Pancreas (tissue), 10 donors: ENCODE measurements at regions not wholly inside any gene's neighbourhood (a gene's known extent, or its start where the extent isn't known, plus 50 kb on each side); places are given as distances from the start of the nearest gene placed in this dataset.

ENCODE experiments used
- ATAC-seq, 4 donors: fragments of 200-7000 bp; cut with Tn5 transposase; one replicate each; pipeline versions ENCODE4 v1.8.0 to v1.9.1; 2020; ENCODE audit warnings: mild to moderate bottlenecking in 4 of 4, moderate library complexity in 4 of 4
- DNase-seq, 6 donors: peaks; one replicate each; pipeline ENCODE4 v3.0.0-alpha.2; 2020
- FAIRE-seq: peaks from 2 replicates; lab custom pipeline; 2012; peaks lifted over from hg19 to GRCh38; lab: Jason Lieb, UNC
- H3K27ac ChIP-seq, 4 donors: fragments of 200-600 bp; sonication (generic); 1 replicate in 3 of 4; 2 replicates in 1 of 4; pipeline versions ENCODE4 v1.5.0 to v1.8.0; 2020
- H3K27me3 ChIP-seq, 4 donors: fragments of 200-600 bp; one replicate each; pipeline ENCODE4 v1.8.0; 2021
- H3K36me3 ChIP-seq, 3 donors: fragments of 200-600 bp; sonication (generic) in 1 of 3; one replicate each; pipeline versions ENCODE4 v1.5.0 to v1.8.0; 2020 to 2021
- H3K4me1 ChIP-seq, 3 donors: fragments of 200-600 bp; one replicate each; pipeline ENCODE4 v1.8.0; 2021
- H3K4me3 ChIP-seq, 4 donors: fragments of 200-600 bp; sonication (generic) in 2 of 4; one replicate each; pipeline versions ENCODE4 v1.5.0 to v1.8.0; 2020 to 2021
- H3K9me3 ChIP-seq, 4 donors: fragments of 200-600 bp; one replicate each; pipeline ENCODE4 v1.8.0; 2021
- WGBS, 2 donors: extraction: QIAGEN DNeasy Blood & Tissue Kit; methylation state at CpG; one replicate each; pipeline ENCODE4 v1.1.7; 2013; 5-methylcytosine and 5-hydroxymethylcytosine counted together
- intact Hi-C, 3 donors: fragments of 100-400 bp; cut with DNase I; formaldehyde crosslinking; loops; one replicate each; pipeline versions ENCODE4 v1.11.1 to v1.14.2; 2022
- TF ChIP-seq, protein P1 (sequence below), 4 donors: fragments of 200-600 bp; sonication (generic) in 3 of 4; IDR thresholded peaks; one replicate each; pipeline versions ENCODE4 v1.5.0 to v1.8.0; 2021; ENCODE audit warnings: antibody characterized with exemption in 4 of 4
- donor health status: healthy with polysubstance abuse.
- donor health status: DM: no; HTN: no; CAD: no; lungs with moderate emphysema.
- donor health status: DM: no; HTN: no; CAD: no.
- donor health status: control.
- donor health status: control.
- donor health status: Bipolar disorder and iron deficiency.
- donor health status: DM: yes; HTN: yes; CAD: no.
- donor health status: DM: no; HTN: no; CAD: no.
- donor health status: DM: no; HTN: no; CAD: no.
- donor health status: DM: yes; HTN: yes; CAD: no.

DNA sequence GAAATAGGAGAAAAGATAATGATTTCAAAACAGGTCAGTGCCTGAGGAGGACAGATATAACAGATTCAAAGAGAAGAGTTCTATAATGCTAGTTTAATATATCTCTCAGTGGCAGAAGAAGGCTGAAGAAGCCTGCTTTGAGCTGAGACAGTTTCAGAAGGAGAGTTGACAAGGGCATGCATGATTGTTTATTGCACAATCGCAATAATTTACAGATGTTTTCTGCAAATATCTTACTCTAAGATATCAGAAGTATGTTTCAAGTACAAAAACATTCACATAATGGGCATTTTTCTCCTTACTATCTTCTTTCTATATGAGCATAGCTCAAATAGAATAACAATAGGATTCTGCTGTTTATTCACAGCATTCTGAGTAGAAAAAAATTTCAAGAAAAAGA, 557.7 kb upstream of the NRSN1 start:
- intact Hi-C loops: no loop called here
- no peaks in the 10 kb centered on the region for H3K9me3 ChIP-seq
- no peaks in the 10 kb centered on the region for H3K36me3 ChIP-seq
- ATAC-seq: no peak
- TF ChIP-seq, protein P1, sequence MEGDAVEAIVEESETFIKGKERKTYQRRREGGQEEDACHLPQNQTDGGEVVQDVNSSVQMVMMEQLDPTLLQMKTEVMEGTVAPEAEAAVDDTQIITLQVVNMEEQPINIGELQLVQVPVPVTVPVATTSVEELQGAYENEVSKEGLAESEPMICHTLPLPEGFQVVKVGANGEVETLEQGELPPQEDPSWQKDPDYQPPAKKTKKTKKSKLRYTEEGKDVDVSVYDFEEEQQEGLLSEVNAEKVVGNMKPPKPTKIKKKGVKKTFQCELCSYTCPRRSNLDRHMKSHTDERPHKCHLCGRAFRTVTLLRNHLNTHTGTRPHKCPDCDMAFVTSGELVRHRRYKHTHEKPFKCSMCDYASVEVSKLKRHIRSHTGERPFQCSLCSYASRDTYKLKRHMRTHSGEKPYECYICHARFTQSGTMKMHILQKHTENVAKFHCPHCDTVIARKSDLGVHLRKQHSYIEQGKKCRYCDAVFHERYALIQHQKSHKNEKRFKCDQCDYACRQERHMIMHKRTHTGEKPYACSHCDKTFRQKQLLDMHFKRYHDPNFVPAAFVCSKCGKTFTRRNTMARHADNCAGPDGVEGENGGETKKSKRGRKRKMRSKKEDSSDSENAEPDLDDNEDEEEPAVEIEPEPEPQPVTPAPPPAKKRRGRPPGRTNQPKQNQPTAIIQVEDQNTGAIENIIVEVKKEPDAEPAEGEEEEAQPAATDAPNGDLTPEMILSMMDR (IDR thresholded peaks at IDR 0.05): no peak
- H3K27me3 ChIP-seq: no peaks in the 10 kb centered on the region
- H3K4me3 ChIP-seq: no peak overlapping the region
- WGBS, 2 donors: 54 to 57% methylated on average over 1 of the region's 1 CpG
- no peak for DNase-seq
- no peak for FAIRE-seq
- no peak overlapping the region for H3K27ac ChIP-seq
- H3K4me1 ChIP-seq: no peaks in the 10 kb centered on the region

DNA sequence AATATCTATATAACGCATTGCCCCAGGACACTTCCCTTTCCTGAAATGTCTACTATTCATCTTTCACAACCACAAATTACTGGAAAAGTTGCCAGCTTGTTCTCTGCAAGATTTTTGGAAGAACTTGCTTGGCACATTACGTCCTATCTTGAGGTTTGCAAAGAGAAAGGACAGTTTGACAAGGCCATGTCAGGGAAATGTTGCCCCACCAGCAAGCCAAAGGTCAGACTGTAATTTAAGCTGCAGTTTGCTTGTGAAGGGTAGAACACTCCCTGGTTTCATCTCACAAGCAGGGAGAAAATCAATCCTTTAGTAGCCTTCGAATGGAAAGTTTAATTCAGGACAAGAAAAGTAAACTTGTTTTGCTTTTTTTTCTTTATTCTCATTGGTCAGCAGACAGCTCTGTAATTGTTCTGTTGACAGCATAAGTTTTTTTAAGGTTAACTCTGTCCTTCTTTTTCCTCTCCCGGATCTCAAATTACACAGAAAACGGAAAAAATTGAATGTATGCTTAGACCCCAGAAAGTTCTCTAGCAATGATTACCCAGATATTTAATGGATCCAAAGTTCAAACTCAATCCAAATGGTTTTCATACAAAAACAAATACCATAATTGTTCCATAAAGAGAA, 541.8 kb upstream of the NRSN1 start:
- DNase-seq (no peak), ATAC-seq (peak in 1 of 4 donors; percentile 22), FAIRE-seq (no peak)
- H3K27me3 ChIP-seq: no peaks in the 10 kb centered on the region
- H3K9me3 ChIP-seq: no peaks in the 10 kb centered on the region
- no peak overlapping the region for H3K27ac ChIP-seq
- intact Hi-C loops: no loop called here
- H3K4me3 ChIP-seq: no peak overlapping the region
- no peaks in the 10 kb centered on the region for H3K4me1 ChIP-seq
- TF ChIP-seq, protein P1 (IDR thresholded peaks at IDR 0.05): no peak
- 20 to 25% methylated on average over 5 of the region's 5 CpGs for WGBS, 2 donors
- H3K36me3 ChIP-seq: no peaks in the 10 kb centered on the region

DNA sequence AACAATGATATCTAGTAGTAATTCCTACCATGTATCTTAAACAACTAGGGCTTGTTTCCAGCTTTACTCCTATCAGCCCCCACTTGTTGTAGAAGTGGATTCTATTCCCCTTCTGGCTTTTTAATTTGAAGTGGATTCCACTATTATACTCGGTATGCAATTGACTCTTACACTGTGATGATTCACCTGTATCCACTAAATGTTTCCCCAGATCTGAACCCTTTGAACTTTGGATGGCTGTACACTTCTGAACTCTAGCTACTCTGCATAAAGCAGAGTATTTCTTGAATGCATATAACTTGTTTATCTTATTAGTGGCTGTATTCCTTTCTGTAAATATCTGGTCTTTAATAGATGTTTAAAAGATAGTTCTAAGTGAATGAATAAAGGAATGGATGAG, 538.4 kb upstream of the NRSN1 start:
- Histone ChIP-seq H3K36me3 (no peaks in the 10 kb centered on the region), H3K4me3 (no peak overlapping the region), H3K4me1 (no peaks in the 10 kb centered on the region), H3K27ac (no peak overlapping the region), H3K27me3 (no peaks in the 10 kb centered on the region), H3K9me3 (no peaks in the 10 kb centered on the region)
- intact Hi-C loops: no loop called here
- DNase-seq: no peak
- WGBS, 2 donors: 20 to 26% methylated on average over 1 of the region's 1 CpG
- no peak for FAIRE-seq
- no peak for ATAC-seq
- TF ChIP-seq, protein P1 (IDR thresholded peaks at IDR 0.05): no peak

DNA sequence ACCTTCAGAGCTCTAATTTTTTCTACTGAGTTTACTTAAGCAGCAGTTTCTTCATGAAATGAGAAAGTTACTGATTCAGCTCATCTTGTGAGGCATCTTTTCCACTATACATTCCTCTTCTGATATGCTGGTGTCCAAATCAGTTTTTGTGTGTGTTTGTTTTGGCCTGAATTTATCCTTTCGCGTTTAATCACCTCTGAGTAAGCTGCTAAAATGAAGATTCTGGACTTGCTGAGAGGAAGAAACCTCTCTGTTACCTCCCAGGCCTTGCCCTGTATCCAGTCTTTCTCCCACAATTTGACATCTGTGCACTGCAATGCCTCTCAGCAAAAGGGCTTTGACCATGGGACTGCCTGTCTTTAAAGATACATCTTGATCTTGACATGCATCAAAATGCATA, 536.2 kb upstream of the NRSN1 start:
- TF ChIP-seq, protein P1 (IDR thresholded peaks at IDR 0.05): no peak
- no peak overlapping the region for H3K4me3 ChIP-seq
- 5 to 64% methylated on average over 2 of the region's 2 CpGs for WGBS, 2 donors
- no peaks in the 10 kb centered on the region for H3K4me1 ChIP-seq
- FAIRE-seq: no peak
- no peak for DNase-seq
- no peak overlapping the region for H3K27ac ChIP-seq
- intact Hi-C loops: no loop called here
- H3K9me3 ChIP-seq: no peaks in the 10 kb centered on the region
- H3K27me3 ChIP-seq: no peaks in the 10 kb centered on the region
- ATAC-seq: no peak
- H3K36me3 ChIP-seq: no peaks in the 10 kb centered on the region

DNA sequence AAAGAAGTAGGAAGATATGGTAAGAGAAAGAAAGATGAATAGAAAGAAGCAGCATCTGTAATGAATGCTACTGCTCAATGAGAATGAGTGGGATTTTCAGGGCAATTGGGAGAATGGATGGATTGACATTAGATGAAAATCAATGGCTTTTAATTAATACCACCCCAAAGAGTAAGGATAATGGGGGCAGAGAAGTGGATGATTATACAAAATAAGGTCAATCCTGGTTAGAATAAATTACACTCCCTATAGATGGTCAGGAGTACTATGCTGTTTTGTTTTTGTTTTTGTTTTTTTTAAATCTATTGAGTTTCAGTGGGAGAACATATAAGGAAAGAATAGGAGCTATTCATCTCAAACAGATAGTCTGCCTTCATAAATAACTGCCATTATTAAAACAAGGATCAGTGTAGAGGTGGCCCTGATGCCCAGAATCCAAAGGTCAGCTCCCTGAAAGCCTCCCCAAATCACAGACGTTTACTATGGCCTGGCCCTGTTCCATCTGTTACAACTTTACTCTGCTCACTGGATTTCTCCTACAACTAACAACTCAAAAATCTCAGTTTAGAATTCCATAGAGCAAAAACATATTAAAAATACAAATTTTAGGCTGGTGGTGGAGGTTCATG, 535.4 kb upstream of the NRSN1 start:
- intact Hi-C loops: no loop called here
- ATAC-seq (no peak), FAIRE-seq (no peak), DNase-seq (no peak)
- WGBS, 2 donors: 10 to 28% methylated on average over 1 of the region's 1 CpG
- TF ChIP-seq, protein P1 (IDR thresholded peaks at IDR 0.05): no peak
- no peak overlapping the region for H3K27ac ChIP-seq
- no peak overlapping the region for H3K4me3 ChIP-seq
- no peaks in the 10 kb centered on the region for H3K9me3 ChIP-seq
- H3K4me1 ChIP-seq: no peaks in the 10 kb centered on the region
- H3K36me3 ChIP-seq: no peaks in the 10 kb centered on the region
- no peaks in the 10 kb centered on the region for H3K27me3 ChIP-seq
